ENCODE measurements at regions not wholly inside any gene's neighbourhood (a gene's known extent, or its start where the extent isn't known, plus 50 kb on each side); places are given as distances from the start of the nearest gene placed in this dataset.

DNA sequence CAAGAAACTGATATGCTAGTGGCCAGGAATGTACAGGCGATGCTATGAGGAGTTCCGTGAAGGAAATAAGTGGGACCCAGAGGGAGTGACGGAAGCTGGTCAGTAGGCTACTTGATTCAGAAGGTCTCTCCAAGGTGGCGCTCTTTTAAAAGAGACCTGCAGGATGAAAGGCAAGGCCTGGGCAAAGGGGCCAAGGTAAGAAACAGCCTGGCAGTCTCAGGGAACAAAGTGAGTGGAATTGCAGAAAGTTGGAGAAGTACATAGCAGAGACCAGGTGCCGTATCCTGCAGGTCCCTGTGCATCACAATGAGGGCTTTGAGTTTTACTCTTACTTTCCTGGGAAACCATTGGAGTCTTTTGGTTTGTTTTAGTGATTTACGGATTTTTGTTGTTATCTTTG lies 905.6 kb downstream of the BCL11B start:
- no peak for DNase-seq

DNA sequence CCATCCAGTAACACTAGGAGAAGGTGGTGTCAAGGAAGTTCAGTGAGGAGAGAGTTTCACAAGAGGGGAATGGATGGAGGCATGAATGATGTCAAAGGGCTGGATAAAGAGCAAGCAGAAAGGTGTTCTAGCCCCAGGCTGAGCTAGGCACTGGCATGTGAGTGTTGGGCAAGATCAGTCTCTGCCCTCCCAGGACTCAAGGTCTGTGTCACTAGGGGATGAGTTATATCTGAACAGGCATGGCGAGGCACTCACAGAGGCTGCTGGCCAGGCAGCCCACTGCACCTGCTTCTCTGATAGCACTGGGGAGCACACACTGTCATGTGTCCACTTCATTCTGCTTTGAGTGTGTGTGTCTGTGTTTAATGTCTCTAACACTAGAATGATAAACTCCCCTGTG lies 903.8 kb downstream of the BCL11B start:
- no peak for DNase-seq

DNA sequence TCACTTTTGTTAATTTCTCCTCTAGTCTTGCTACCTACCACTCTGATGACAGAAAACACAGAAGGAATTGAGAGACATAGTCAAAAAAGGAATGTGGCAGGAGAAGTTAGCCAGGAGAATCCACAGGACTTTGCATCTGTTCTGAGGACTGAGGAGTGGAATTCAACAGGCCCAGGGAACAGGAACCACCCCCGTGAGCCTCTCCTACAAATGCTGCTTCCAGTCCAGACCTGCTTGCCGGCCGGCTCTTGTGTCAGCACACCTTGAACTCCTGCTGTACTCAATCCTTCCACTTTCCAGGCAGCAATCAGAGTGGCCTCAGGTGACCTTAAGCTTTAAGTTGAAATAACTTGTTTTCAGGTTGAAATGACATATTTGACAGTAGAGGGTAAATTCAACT lies 903.1 kb downstream of the BCL11B start:
- DNase-seq: no peak

DNA sequence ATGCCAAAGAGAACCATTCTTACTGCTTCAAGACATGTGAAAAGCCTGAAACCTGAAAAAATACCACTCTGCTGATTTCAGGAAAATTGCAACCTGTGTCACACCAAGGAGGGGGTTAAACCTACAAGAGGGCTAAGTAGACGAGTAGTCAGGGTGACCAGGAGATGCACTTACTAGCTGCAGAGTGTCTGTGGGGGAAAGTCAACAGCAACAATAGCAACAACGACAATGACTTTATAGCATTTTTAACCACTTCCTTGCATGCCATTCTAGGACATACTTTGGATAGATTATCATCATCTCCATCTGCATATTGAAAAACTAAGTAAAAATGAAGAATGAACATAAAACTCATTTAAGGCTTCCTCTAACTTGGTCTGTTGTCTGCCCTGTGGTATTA lies 902.7 kb downstream of the BCL11B start:
- no peak for DNase-seq

DNA sequence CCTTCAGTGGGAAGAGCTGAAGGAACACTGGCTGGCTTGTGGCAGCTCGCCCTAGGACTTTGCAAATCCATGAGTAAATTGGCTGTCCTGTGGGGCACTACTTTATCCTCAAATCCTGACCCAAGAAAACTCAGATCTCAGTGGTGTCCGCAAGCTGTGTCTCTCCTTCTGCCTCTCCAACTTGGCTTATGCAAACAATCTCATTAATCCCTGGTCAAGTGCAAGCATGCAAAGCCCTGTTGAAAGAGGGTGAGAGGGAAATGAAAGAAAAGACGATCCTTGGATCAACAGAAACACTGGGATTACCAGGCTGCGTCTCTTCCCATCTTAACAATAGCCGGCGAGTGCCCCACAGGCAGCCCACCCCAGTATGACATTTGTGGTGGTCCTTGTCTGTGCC lies 901.6 kb downstream of the BCL11B start:
- DNase-seq: no peak

DNA sequence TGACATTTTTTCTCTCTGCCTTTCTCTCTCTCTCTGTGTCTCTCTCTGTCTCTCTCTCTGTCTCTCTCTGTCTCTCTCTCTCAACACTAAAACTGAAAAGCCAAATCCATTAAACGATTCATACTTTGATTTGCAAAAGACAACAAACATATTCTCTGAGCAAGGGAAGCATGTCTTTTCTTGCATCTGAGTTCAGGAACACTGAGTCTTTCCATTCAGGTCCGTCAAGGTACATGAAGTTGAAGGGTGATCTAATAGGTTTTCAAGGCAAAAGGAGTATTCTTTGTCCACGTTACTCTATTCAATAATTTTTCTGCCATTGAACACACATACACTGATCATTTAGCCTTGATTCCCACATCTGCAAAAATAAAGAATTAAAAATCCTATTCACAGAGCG lies 900.9 kb downstream of the BCL11B start:
- no peak for DNase-seq

DNA sequence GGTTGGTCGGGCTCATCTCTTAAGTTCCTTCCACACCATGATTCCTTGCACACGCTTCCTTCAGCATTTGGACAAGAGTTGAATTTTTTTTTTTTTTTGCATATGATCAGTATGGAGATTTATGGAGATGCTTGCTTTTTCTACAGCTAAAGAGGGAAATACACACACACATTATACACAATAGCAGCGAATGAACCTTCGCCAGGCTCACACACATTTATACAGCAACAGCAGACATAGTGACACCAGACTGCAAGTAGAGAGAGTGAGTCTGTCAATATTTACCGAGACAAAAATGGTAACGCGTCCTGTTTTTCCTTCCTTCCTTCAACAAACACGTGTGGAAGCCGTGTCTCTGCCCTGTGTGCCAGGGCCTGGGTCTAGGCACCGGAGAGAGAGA lies 897.9 kb downstream of the BCL11B start:
- no peak for DNase-seq

DNA sequence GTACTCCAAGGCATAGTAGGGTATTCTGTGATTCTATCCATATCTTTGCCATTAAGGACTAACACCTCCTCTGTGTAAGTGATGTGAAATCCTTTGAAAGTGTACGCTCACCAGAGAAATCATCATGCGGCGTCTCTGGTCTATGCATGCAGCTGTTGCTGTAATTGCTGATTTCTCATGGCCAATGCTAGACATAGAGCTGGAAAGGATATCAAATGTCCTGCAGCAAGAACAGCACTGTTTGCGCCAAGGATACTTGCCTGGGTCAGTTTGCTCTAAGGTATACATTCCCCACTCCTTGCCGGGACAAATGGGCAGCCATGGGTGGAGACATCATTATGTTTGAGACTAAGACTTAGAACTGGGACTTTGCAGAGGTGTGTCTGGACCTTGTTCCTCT lies 896.4 kb downstream of the BCL11B start:
- no peak for DNase-seq

DNA sequence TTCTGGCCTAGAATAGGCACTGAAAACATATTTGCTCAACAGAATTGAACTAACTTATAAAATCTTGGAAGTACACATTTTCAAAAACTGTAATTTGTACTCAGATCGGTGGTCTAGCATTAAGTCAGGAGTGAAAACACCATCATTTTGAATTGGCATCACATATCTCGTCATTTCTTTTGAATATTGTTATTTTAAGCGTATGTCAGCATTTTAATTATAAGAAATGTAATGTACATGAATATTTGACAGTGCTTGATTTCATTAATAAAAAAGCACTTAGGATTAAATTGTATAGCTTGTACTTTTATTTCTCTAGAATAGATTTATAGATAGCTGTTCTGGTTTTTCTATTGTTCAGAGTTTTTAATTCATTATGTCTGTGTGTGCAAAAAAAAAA lies 892.2 kb downstream of the BCL11B start:
- DNase-seq: no peak

DNA sequence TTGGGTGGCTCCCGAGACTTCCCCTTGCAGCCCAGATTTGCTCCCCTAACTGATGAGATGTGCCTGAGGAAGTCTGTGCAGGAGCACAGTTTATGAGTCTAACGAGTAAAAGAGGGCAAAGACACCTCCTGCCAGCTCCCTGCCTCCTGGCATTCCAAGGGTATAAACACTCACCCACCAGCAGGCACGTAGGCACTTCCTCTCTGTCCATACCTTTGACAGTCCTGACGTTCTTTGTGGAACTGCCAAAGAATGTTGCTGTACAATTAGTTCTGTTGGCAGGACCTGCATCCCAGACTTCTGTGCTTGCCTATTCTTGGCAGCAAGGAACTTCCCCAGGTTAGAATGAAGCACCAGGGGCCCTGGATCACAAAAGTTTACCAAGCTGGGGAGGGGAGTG lies 889.3 kb downstream of the BCL11B start:
- no peak for DNase-seq

DNA sequence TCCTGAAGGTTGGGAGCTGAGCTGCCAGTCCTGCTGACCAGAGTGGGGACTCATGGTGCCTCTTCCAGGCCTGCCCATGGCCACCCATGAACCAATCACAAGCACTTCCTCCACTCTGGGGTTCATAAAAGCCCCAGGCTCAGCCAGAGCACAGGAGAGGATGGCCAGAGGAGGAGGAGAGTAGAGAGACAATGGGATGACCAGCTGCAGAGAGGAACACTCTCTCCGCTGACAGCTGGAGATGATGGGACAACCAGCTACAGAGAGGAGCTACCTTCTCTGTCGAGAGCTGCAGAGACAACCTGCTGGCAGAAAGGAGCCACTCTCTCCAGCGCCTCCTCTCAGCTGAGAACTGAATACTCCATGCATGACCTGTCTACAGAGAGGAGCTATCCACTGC lies 886.1 kb downstream of the BCL11B start:
- no peak for DNase-seq

DNA sequence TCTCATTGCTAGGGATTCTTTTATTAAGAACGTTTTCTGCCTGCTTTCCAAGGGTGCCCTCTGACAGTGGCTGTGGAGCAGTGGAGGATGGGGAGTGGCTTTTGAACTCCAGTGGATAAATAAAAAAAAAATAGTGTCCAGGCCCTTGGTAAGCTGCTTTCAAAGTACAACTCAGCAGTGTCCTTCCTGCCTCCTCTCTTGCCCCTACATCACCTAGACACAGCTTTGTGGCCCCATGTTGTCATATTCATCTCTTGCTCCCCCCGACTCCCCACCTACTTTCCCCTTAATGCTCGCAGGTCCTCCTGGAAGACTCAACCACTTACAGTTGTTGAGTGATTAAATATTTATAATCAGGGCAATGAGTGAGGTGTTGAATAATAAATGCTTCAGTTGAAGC lies 880.9 kb downstream of the BCL11B start:
- DNase-seq: no peak

DNA sequence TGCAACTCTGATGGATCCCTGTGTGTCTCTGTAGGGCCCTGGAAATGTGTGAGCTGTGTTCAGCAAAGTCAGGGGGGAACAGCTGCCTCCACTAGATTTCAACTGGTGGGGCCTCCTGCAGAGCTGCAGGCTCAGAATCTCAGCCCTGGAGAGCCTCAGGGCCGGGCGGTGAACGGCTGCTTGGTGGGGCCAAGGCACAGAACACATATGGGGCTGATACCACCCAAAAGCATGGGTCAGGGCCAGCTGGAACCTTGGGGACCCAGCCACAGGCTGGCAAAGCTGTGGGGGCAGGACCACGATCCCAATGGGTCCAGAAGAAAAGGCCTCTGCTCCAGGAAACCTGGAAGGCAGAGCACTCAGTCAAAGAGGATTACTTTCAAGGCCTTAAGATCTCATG lies 878.5 kb downstream of the BCL11B start:
- DNase-seq: no peak

DNA sequence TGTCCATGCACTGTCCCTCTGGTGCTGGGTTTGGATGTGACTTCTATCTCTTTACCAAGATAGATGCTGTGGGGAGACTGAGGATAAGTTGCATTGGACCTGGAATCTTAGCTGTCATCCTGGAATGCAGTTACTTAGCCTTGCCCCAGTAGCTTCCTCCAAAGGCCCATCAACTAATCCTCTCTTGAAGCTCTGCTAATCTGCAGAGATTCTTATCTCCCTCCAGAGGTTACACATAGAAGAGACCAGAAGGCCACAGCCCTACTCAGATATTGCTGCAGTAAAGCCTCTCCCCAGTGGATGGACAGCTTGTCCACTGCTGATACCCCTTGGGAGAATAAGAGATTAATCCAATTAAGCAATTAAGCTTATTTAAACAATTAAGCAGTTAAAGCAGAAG lies 867.2 kb downstream of the BCL11B start:
- no peak for DNase-seq

DNA sequence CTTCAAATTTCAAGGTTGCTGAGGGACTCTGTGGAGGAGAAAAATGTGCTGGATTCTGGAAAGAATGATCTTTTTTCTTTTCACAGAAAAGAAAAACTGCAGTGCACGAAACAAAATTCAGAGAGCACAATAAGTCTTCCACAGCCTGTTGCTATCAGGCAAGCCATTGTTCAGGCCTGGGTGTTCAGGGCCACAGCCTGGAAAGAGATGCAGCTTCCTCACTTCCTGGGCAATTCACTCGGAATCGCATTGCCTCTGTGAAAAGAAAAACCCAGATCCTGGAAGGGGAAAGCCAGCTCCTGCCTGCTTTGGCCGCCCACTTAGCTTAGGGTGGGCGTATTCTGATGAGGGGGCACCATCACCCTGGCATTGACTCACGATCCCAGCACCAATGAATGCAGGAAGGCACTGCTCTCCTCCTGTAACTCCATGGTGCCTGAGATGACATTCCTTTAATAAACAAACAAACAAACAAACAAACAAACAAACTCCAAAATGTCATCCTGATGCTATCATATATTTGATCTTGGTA lies 863.9 kb downstream of the BCL11B start:
- no peak for DNase-seq

DNA sequence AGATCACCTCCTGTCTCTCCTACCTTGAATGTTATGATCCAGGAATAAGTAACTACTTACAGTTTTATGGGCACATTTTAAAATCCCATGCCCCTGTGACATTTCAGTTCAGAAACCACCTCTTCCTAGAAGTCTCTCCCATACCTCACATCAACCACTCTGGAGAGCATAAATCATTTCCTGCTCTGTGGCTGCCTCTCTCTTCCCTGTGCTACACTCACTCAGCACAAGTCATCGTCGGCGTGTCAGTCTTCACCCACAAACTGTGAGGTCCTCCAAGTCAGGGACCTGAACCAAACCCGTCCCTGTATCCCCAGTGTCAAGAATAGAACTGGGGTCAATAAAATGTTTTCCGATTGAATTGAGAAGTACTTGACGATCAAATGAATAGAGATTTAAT lies 863.3 kb downstream of the BCL11B start:
- no peak for DNase-seq

DNA sequence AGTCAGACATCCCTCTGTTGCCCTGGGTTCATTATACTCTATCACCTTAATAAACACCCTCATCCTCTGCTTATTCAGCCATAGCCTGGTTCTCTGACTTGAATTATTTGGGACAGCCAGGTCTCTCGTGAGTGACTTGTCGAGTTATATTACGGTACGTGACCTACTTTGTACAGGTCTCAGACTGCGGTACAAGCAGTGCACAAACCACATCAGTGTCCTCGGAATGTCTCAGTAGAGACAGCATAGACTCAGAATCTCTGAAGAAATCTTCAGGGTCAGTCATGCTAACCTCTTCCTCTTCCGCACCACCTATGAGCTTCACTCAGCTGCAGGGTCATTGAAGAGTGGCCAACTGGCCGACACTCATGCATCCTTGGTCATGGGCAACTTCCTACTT lies 860.8 kb downstream of the BCL11B start:
- no peak for DNase-seq

DNA sequence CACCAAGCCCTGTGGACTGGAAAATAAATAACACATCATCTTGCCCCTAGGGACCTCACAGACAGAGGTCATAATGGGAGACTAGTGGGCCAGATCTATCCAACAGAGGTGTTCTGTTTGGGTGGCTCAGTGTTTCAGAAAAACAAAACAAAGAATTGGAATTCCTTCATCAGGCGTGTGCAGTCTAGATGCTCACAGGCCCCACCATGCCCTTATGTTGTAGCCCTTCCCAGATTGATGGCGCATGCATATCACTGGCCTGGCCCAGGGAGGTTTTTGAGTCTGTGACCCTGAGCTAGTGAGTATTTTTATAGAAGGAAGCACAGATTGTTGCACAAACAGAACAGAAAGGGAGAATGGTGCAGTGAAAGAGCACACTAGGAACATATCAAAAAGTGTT lies 859.6 kb downstream of the BCL11B start:
- no peak for DNase-seq

DNA sequence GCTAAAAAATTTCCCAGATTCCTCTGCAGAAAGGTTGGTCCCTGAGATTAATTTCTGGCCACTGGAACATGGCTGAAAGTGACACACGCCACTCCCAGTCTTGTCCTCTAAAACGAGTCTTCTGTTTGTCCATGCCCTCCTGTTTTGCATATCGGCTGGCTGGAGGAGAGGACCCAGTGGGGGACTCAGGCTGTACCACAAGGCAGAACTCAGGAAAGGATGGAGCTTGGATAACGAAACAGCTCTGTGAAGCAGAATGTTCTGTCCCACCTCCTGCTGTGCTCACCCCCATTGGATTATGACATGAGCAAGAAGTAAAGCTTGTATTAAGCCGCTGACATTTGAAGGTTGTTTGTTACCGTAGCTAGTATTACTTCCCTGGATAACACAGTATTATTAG lies 856.2 kb downstream of the BCL11B start:
- DNase-seq: no peak

DNA sequence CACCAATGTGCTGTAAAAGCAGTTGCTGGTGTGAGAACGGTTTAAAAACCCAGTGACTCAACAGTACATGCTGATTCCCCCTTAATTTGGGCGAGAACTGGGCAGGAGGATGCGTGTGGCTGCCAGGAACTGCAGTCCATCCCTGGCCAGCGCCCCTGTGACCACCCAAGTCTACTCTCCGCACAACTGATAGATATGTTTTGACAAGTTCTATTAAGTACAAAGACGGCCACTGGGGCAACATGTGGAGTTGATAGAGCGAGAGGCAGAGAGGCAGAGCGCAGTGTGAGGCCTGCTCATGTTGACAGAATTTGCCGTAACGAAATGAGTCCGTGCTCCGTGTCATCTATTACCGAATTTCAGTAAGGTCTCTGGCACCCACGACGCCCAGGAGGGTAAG lies 855.0 kb downstream of the BCL11B start:
- no peak for DNase-seq

DNA sequence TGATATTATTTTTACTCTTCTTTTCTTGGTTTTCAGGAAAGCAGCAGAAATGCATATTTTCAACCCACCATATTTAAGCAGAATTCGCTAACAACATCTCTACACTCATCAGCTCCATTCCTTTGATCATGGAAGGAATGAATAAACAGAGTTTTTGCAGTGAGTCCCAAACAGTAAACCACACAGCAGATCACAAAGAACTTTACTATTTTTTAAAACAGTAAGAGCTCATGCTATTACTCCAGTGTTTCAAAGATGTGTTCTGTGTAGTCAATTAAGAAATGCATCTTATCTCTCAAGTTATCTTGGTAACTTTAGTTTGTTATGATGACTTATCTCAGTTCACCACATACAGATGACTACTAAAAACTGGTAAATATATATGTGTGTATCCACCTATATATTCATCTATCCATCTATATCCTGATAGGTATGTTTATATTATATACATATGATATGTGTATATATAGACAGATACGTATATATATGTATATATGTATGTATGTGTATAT lies 843.5 kb downstream of the BCL11B start:
- no peak for DNase-seq

DNA sequence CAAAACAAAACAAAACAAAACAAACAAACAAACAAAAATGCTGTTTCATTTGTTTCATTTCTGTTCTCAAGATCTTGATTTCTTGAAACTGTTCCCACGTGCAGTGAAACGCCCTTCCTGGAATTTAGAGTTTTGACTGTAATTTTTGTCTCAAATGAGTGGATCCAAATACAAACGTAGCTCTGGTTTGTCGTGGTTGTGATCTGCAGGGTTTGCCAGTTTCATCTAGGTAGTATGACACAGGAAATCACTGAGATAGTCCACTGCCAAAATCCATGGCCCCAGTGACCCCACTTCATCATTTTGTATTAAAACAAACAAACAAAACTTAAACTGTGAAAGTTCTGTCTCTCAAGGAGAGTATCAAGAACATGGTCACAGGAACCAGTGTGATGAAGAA lies 838.6 kb downstream of the BCL11B start:
- DNase-seq: no peak

DNA sequence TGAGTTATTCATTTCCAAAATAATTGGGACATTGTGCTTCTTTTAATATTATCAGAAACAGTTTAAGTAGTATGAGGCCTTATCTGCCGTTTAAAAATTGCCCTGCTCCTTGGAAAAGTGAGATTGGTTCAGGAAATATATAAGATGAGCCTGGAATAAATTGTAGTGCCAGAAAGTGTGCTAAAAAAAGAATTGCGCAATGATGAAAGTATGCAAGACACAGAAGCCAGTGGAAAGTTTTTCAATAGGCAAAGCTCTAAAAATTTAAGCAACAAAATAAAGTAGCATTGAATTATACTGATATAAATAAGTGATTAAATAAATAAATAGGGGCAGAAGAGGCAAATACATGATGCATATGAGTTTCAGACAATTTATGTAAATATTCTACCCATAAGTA lies 834.9 kb downstream of the BCL11B start:
- DNase-seq: no peak

DNA sequence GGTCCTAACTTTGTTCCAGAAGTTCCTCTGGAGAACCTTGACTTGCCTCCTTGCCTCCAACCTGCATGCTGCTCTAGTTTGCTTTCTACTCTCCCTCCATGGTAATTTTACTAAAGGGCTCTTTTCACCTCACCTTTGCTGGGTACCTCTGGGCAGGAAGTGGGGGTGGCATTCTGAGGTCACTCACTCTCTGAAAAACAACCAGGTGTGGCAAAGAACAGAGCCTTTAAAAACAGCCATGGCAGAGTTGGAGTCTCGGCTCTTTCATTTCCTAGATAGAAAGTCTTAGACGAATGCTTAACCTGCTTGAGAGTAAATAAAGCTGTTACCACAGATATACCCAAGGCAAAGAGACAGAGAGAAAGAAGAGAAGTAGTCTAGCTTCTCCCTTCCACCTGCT lies 827.9 kb downstream of the BCL11B start:
- peak; percentile 62 for DNase-seq

DNA sequence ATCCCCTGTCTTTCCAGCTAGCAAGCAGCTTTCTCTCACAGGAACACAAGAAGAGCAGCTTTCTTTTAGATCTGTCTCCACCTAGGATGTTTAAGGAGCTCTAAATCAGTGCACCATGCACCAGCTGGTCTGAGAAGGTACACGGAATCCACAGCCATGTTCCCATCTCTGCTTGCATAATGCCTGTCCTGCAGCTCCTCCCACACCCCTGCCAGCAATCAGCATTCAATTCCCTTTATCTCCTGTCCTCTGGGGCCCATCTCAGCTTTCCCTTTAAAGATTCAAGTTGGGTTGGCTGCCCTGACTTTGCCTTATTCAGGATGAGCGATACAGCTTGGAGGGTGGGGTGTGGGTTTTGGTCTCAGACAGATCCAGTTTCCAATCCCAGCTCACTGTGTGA lies 826.3 kb downstream of the BCL11B start:
- DNase-seq: no peak

DNA sequence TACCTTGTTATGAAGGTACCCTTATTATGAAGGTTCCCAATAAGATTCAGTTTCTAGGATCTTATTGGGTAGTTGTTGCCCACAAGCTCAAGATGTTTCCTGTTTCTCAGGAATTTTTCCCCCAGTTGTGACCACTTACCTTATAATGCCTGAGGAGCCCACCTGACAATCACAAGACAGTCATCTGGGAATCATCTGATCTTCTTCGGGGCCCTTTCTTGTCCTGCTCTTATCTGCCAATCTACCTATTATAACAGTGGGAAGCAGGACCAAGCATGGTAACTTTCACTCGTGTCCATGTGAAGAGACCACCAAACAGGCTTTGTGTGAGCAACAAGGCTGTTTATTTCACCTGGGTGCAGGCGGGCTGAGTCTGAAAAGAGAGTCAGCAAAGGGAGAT lies 825.5 kb downstream of the BCL11B start:
- DNase-seq: no peak
